DMS114 treated with DMSO at 0.1 percent for 48 hours (cell line): ENCODE measurements at regions not wholly inside any gene's neighbourhood (a gene's known extent, or its start where the extent isn't known, plus 50 kb on each side); places are given as distances from the start of the nearest gene placed in this dataset.

Experiments
- DNase-seq: peaks from one replicate; lab custom pipeline; 2025; ENCODE audit not compliant: unreplicated experiment; lab: John Stamatoyannopoulos, UW

DNA sequence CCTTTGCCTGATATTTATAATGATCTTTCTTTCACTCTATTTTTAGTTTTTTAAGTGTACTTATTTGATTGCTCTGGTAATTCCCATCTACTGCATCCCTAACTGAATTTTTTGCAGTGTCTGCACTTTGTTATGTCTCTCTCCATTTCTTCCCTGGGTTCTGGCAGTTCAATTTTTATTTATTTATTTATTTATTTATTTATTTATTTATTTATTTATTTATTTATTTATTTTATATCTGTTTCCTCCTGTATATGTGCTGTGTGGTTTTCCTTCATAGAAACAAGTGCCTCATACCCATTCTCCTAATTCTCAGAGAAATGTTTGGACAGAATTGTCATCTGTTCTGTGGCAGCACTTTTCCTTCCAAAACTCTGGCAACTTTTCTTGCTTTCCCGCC lies 2370.8 kb upstream of the WWC1 start:
- no peak for DNase-seq

DNA sequence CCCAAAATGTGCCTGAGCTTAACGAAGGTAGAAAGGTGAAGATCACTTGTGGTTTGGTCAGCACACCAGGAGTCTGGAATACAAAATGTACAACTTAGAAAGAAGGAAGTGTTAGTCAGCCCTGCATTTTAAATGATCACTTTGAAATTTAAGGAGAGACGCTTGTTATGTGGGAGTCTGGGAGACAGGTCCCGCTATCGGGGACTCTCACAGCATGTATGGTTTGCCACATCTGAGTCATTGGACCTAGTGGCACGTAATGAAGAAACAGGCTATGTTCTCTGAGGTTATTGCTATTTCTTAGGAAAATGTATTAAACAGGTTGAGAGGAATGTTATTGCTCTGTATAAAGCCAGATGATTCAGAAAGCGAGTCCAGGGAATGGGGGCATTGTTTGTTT lies 2362.5 kb upstream of the WWC1 start:
- DNase-seq, result no peak

DNA sequence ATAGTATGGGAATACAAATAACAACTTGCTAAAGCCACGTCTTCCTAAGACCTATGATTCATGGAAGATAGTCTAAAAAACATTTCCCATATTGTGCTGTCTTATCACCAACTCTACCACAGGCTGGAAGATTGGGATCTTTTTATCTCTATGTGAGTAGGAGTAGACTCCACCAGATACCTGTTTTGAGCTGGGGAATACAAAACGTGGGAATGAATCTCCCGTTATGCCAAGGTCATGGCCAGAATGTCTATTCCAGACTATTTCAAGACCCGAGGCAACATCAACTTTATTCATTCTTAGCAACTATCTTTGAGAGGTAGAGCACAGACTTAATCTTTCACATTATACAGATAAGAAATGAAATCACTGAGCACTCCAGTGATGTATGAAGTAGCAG lies 2350.9 kb upstream of the WWC1 start:
- DNase-seq, result no peak

DNA sequence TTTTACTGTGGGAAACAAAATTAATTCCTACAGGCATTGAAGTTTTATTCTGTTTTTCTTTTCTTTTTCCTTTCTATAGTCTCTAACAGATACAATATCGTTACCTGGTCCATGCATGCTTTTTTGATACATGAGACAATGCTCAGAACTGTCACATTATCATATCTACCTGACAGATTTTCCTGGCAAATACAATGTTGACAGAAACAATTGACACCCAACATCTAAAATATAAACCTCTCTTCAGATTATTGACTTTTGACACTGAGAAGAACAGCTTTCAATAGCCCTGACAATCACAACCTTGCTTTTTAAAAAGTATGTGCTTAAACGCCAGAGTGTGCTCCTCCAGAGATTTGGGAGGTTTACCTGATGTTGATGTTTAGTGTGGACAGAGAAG lies 2334.6 kb upstream of the WWC1 start:
- DNase-seq, result no peak

DNA sequence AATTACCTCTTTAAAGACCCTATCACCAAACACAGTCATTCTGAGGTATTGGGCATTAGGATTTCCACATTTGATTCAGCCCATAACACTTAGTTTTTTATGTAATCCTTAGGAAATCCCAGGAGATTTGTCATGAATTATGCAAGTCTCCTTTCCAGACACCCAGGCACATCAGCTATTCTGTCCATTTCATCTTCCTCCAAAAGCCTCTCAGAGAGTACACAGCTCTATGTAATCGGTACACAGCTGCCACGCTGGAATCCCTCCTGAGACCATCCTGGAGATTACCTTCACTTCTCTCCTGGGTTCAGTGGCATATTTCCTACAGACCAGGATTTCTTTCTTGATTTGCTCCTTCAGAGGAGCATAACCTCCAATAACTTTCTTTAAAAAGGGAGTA lies 2309.8 kb upstream of the WWC1 start:
- DNase-seq, result no peak

DNA sequence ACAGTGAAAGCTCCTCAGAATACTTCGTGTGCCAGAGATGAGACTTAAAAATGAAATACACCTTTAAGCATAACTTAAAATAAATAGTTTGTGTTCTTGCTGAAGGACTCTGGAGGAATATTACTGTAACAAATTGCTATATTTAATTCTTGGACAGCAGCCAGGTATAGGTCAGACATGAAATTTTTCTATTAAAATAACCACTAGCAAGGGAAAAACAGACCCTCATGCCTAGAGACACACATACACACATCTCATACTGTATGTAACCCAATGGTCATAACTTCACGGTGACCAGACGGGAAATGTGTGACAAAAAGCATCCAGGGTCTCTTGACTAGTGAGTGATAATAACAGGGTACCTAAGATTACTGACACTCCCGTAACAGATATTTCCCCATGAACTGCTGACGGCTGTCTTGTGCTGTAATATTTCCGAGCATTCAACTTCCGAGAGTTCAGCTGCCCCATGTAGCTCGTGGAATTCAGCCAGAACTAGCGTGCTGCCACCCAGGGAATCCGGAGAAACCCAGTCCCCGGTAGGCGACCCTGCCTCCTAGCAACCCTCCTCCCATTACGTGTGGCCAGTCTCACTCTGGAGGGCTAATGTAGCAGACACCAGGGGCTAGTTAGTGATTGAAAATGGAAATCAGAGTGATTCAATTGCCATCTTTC lies 2295.1 kb upstream of the WWC1 start:
- DNase-seq, result no peak

DNA sequence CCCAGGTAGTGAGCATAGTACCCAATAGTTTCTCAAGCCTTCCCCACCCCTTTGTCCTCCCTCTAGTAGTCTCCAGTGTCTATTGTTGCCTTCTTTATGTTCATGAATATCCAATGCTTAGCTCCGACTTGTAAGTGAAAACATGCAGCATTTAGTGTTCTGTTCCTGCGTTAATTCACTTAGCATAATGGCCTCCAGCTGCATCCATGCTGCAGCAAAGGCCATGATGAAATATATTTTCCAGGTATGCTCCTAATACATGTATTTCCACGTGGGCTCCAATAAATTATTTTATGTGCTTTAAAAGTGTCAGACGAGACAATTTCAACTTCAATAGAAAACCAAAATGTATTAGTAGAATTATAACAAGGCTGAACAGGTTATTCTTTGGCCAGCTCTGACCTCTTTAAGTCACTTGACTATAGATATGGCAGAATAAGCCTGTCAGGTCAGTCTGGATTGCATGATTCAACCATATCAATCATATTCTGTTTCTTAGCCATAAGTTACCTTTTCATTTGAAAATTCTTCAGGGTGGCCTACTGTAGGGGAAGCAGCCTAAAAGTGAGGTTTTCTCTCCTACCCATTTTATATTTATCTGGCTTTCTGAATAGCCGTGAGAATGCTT lies 2291.6 kb upstream of the WWC1 start:
- DNase-seq, result no peak

DNA sequence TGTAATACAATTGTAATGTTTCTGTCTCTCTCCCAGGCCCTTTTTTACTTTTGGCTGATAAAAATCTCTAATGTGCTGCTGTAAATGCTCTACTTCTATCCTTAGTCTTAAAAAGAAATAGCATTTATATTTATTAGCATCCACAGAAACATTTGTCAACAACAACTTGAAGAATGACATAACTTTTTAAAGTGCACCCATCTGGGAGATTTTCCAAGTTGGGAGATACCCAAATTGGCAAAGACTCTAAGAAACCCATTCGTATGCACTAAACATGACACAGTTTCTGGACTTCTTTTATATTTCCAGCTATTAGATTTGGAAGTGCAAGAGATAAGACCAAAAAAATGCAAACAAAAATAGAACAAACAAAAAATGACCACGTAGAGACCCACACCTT lies 2287.4 kb upstream of the WWC1 start:
- DNase-seq, result no peak

DNA sequence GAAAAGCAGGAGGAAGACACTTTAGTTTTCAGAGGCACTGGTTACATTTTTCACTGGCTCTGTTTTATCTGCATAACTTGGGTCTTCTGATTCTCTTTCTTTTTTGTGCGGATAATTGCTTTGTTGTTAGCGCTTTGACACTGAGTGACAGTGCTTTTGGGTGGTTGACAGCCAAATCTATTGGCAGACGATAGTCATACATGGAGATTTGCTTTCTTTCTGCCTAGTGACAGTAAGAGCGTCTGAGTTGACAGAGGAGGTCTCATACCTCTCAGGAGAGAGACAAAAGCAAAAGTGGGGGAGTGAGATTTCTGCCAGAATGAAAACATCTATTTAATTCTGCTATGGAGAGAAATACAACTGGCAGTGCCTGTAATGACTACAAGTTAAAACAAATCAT lies 2278.0 kb upstream of the WWC1 start:
- no peak for DNase-seq

DNA sequence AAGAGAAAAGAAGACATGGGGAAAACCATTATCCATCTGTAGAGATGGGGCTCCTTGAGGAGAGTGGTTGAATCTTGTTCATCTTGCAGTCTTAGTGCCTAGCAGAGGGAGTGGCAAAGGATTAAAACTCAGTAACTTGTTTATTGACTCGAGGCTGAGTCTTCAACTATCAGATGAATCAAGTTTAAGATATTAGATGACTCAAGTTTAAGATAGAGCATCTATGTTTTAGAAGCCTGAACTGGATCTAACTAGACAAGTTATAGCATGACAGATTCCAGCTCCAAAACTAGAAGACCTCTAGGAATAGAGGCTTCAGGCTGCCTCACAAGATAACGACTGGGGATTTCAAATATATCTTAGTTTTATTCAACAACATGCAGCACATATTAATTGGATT lies 2277.2 kb upstream of the WWC1 start:
- no peak for DNase-seq

DNA sequence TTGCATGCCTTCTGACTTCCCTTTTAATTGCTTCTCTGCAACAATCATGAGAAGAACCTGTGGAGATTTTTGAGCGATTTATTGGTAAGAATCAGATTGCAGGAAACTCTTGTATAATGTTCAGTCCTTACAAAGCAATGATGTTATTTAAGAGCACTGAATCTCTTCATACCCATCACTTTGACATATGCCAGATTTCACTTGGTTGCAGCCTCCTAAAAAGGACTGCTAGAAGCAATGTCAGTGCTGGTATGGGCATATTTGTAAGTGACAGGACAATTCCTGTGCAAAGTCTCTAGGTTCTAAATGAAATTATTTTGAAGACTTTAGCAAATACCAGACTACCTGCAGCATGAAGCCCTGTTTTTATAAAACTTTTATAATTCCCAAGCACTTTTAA lies 2272.7 kb upstream of the WWC1 start:
- no peak for DNase-seq

DNA sequence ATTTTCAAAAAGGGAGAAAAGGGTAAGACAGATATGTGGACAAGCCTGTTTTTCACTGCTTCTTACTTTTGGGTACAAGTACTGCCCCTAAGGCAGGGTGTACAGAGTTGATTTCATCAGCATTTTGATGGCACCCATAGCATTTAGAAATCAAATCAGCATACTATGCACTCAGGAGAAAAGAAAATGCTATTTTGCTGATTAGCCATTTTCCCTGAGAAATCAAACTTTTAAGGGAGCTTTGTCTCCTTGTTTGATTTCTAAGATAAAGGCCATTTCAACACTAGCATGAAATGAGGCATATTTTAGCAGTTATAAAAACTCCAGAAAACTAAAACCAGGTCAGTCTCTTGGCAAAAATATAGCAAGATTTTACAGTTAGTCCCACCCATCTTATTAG lies 2269.4 kb upstream of the WWC1 start:
- DNase-seq, result no peak

DNA sequence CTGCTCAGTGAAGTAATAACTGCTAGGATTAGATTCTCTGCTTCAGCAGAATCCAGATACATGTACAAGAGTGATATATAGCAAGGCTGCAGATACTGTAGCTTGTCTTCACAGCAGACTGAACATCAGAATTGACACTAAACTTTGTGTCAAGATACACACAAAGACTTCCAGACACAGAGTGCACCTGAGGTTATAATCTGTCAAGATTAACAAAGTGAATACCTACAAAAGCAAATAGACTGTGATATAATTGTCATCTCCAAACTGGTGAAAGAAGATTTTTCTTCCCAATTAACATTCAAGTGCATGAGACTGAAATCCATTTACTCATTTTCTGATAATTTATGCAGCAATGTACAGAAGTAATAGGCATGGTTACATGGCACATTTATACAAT lies 2266.5 kb upstream of the WWC1 start:
- DNase-seq, result no peak

DNA sequence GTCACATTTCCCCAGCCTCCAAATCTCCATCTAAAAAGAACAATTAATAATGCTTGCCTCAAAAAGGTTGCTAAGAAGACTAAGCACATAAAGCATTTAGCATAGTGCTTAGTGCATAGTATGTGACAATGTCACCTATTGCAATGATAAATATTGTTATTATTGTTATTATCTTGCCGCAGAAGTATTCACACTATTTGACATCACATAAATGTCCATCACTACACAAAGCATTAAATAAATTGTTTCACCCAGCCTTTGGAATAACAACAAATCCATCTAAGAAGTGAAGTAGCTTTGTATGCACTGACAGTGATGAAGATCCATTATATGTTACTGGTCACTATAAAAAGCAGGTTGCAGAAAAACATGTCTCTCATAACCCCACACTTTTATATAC lies 2263.9 kb upstream of the WWC1 start:
- DNase-seq, result no peak

DNA sequence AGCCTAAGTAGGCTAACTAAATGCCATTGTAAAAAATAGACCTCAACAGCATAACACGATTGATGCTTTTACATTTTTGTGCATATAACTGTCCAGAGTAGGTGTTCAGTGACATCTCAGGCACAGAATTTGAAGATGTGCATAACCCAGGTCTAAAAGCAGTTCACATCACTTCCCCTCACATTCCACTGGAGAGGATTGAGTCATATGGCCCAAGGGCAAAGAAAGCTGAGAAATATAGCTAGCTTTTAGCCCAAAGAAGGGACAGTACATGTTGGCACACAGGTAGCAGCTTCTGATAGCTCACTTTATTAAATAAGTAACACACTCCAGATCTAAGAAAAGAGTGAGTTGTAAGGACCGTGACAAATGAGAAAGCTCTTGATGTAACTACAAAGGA lies 2259.5 kb upstream of the WWC1 start:
- DNase-seq, result no peak

DNA sequence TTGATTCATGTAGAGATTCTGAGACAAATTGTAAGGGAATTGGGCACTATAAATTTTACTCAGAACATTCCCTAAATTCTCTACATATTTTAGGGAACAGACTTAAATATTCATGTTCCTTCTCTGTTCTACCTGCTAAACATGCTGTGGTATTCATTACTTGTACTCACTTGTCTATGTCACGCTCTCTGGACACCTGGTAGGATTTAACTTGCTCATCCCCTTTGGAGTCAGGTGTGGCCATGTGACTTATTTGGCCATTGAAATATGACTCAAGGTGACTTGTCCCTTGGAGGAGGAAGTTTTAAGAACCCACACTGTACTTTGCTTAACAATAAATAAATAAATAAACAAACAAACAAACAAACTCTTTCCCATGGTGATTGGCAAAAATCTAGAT lies 2258.8 kb upstream of the WWC1 start:
- DNase-seq, result no peak

DNA sequence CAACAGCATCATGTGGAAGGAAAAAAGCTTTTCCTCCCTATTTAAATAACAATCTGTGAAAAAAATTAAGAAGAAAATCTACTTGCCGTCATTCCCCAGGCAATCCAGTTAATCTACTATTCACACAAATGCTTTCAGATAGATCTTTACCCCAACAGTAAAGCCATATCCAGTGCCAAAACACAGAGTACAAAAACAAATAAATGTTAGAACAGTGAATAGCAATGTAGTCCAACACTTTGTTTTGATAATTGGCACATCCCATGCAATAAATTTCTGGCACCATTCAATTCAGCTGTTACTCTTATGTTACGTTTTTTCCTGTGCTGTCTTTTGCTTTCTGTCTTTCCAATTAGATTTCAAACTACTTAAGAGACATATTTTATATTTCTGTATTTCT lies 2245.5 kb upstream of the WWC1 start:
- no peak for DNase-seq

DNA sequence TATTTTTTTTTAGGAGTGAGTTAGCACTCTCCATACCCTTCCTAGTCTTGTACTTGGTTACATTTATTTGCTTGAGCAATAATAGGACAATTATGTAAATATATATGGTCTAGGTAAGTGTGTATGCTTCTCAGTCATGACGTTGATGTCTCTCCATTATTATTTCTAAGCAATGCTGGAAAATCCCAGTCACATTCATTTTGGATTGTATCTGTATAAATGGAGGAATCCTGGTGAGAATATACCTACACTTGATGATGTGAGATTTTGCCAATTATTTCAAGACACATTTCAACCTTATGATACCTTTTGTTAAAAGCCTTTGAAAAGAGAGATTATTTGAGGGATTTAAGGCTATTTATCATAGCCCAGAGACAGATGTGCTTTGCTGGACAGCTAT lies 2244.5 kb upstream of the WWC1 start:
- no peak for DNase-seq

DNA sequence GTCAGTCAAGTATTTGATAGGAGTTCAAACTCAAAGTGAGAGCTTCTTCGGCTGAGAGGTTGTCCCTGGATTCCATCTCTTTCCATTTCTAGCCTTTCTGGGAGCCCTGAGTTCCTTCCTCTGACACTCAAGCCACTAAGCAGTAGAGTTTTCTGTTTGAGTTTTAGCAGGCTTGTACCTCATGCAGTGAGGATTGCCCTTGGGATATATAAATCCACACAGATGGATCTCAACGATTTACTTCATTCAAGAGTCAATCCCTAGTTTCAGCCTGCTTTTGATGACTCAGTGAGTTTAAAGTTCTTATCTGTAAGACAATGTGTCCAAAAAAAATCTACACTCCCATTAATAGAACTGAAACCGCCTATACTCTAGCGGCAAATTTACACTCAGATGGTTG lies 2240.9 kb upstream of the WWC1 start:
- no peak for DNase-seq

DNA sequence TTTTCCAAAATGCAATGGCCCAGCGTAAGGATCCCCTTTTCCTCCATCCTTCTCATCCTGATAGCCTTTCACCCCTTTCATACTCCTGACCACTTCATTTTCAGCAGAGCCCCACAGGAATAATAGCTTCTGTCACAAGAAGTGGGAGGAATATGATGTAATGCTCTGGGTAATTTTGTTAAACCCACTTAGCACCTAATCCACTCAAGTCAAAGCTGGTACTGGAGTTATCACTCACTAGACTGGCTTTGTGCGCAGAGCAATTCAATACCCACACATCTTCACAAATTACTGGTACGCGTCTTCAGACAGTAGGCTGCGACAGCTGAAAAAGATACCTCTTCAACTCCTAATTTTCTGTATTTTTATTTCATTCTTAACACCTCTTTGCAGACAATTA lies 2232.8 kb upstream of the WWC1 start:
- DNase-seq, result no peak

DNA sequence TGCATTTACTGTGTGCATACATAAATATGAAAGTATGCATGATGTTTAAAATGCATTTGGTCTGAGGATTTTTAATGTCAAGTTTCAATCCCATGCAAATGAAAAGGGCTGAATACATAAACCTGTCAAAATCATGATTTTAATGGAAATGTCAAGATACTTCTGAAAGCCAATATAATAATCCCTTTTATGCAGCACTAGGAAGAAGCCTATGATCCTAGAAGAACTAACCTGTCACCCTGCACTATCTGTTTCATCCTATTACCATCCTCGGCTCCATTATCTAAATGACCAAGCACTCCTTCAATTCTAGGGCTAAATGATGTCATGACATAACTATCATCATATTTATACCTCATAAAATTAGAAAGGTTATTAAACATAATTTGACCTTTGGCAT lies 2229.4 kb upstream of the WWC1 start:
- no peak for DNase-seq

DNA sequence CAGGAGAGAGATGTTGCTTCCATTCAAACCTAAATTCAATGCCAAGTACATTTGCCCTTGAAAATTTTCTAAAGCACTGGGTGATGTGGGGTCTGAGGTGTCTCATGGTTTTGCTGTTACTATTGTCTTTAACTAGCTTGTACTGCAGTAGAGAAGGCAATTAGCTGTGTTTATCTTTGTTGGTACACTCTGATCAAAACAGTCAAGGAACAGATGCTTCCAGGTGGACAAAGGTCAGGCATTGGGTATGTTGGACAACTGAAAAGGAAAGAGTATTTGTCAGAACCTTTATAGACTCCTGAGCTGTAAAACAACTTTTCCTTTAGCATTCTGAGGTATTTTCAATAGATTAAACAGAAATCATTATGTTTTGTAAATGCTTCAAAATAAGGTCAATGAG lies 2228.7 kb upstream of the WWC1 start:
- DNase-seq, result no peak

DNA sequence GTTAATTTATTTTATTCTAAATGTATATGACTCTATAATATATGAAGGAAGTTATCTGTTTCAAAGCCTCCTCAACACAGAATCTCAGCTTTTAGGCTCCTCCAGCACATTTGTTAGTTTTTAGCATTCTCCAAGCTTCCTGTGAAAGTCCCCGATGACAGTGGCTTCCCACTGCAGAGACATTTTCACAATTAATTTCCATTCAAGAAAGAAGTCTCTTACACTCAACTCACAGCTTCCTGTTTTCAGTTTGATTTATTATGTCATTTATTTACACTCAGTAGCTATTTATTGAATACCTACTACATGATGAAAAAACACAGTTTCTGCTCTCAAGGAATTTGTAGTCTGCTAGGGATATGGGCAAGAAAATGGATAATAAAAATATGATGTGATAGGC lies 2228.2 kb upstream of the WWC1 start:
- no peak for DNase-seq
